Stimulated activated CD8-positive, alpha-beta memory T cell treated with anti-CD3 and anti-CD28 coated beads, Interleukin-15, amount 100 ng/mL, for 4 hours (primary cell): ENCODE measurements at regions not wholly inside any gene's neighbourhood (a gene's known extent, or its start where the extent isn't known, plus 50 kb on each side); places are given as distances from the start of the nearest gene placed in this dataset.

ENCODE experiments used
- DNase-seq, 2 donors: peaks; one replicate each; pipeline ENCODE4 v3.0.0-alpha.2; 2020; ENCODE audit warnings: low read depth in 2 of 2

DNA sequence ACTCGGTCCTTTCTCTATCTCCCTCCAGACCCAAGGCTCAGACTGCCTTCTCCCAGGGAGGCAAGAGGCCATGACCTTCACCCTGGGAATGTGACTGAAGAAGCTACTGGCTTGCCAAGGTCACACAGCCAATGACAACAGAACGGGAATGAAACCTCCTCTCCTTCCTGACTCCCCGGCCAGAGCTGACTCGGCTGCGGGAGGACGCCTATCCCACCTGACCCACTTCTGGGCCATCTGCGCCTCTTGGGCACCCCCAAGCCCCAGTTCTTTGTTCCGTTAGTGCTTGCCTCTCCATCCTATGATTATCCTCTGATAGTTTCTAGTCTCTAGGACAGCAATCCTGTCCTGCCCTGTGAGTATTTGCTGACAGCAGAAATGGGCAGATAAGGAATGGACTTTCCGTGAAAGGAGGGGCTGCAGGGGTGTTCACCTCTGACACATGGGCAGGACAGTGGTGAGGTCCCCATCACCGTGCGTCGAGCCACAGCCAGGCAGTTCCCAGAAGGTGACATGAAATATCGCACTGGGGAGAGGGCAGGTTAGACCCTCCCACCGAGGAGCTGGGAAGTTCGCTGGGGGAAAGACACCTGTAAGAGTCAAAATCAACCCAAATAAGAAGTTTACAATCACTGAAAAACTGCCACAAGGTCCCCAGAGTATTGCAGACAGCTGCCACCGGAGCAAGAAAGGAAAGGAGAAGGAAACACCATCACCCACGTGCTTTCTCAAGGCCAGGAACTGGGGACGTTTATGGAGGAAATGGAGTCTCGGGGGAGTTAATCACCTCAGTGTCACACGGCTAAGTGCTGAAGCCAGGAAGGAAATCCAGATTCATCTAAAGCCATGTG, 63.0 kb downstream of the INSIG1 start:
- no peak for DNase-seq

DNA sequence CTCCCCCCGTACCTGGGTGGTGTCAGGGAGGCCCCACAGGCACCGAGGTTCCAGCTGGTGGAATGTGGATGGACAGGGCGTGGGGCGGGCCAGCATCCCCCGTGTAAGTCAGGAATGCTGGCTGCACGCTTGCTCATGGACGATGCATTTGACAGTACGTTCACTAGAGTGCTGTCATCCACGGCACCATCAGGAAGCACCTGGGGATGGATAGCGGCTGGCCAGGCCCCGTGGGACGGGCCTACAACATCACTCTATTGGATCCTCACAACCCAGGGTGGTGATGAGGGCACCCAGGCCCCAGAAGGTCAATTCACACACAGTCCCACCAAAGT, 63.6 kb downstream of the INSIG1 start:
- DNase-seq = no peak

DNA sequence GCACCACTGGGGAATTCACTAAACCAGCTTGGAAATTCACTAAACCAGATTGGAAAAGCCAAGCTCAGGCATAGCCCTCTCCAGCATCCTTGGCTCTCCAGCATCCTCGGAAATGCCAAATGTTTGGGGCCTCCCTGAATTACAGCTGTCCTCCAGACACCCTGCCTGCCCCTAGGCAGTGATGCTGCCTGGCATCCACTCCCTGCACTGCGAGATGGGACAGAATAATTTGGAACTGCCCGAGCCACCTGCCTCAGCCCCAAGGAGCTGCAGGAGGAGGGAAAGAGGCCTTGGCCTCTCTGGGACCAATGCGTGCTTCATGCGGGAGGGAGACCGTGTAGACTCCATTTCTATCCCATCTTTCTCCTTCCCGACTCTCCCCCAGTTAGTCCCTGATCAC, 64.3 kb downstream of the INSIG1 start:
- no peak for DNase-seq

DNA sequence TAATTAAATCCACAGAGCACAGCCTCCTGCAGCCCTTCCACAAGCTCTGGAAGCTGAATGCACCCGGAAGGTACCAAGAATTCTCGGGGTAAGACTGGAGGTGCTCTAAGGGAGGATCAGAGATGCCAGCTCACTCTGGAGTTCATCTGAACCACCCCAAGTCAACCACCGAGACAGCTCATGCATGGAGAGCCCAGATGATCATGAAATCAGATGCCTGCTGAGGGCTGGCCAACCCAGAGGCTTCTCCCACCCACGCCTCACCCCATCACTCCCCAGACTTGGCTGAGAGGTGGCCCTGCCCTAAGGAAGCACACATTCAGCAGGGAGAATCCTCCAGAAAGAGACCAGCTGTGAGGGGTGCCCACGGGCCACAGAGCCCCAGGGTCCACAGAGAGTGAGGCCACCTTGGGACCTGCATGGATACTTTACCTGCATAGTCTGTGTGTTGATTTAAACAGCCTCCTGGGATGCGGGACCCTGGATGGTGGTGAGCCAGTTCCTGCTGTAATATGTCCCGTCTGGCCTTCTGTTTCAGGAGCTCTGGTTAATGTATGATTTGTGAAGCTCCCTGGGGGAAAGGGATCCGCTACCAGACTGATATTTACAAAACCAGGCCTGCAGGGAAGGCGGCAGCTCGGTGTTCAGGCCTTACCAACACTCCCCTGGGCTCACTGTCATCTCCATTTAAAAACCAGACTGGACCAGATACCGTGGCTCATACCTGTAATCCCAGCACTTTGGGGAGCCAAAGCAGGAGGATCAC, 64.9 kb downstream of the INSIG1 start:
- no peak for DNase-seq

DNA sequence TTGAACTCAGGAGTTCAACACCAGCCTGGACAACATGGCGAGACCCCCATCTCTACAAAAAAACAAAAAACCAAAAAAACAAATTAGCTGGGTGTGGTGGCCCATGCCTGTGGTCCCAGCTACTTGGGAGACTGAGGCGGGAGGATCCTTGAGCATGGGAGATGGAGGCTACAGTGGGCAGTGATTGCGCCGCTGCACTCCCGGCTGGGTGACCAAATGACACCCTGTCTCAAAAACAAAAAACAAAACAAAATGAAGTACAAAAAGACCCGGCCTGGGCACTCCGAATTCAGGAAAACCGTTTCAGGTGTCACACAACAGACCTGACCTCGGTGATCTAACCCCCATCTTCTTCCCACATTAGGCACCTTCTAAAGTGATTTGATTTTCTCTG, 65.5 kb downstream of the INSIG1 start:
- no peak for DNase-seq

DNA sequence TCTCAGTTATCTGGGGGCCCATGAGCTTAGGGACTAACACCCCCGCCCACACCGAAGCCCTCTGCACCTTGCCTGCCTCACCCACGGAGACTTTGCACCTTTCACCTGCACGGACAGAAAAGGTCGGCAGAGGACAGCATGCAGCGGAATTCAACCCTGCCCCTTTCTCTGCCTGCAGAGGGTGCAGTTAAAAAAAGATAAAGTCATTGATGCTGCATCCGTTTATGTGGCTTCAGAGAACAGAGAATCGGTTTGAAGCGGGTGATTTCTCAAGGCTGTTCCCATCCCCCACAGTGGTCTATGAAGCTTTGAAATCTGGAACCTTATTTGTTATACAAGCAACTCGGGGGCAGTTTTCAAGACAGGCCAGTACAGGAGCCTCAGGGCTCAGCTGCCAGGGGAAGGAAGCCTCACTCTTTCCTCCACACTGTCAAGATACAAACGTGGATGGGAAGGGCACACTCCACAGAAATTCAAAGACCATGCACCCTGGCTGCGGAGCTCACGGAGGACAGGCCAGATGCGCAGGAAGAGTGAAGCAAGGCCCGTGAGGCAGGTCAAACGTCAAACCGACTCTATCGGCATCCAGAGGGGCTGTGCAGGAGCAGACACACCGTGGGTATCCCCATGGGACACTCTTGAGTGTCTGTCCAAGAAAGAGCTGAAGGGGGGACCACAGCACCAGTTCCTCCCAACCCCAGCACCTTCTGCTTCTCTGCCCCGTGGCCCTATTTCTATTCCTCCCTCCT, 66.3 kb downstream of the INSIG1 start:
- no peak for DNase-seq

DNA sequence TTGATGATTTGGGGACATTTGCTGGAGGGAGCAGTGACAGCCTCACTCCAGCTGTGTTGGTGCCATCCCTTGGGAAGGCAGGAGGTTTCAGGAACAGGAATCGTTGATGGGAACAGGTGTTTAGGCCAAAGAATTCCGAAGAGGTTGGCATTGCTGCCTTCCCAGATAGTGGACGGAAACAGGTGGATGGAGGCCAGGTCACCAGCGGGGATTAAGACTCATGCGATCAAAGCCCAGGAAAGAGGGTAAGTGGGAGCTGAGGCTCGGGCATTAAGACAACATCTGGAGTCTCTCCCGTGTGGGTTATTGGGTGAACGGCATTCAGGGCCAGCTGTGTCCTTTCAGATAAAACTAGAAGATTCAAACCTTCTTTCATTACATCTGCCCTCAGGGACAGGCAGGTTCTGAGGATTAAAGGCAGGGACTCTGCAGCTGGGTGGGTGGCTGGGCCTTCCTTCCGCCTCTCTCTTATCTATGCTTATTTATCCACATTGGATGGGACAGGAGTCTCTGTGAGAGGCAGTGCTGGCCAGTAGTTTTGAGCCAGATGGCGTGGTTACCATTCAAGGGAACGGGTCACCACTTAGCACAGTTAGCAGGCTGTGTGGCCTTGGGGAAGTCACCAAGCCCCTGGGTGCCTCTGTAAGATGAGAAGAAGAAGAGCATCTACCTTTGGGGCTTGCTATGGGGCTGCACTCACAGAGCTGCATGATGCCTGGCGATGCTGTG, 67.6 kb downstream of the INSIG1 start:
- no peak for DNase-seq

DNA sequence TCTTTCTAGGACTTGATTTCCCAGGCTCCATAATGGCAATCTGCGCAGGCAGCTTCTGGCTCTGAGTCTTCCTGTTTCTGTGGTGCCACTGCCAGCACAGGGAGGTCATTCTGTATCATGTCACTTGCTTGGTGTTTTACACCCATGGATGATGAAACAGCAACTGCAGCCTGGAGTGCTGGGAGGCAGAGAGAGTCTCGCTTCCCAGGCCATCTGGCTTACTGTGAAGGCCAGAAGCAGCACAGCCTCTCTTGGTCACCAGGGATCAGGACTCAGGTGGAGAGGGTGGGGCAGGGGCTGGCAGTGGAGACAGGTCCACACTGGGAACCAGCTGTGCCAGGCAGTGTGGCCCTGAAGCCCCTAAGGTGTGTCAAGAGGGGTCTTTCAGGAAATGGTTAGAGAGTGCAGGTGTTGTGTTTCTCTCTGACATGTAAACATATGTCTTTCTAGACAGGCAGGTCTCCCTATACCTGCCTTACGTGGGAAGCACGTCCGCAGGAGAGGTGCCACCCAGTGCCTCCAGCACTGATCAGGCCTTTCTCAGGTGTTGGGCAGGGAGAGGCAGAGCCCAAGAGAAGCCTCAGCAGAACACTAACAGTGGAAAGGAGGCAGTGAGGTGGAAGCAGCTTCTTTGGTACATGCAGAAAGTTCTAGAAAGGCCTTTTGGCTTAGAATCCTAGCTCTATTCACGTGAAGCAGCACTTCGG, 71.4 kb downstream of the INSIG1 start:
- no peak for DNase-seq

DNA sequence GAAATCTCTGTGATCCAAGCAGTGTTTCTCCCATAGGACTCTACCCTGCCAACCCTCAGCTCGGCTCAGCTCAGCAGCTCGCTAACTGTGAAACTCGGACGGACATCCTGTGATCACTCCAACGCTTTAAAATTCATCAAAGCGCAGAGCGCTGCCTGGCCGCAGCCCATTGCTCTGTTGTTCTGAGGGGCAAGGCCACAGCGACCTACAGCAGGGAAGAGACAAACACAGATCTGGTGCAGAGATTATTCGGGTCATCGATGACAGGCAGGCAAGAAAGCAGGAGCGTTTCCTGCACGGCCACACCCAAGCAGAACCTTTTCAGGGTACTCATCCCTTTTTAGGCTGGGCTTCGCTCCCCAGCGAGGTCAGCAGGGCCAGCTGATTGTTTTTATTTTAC, 72.1 kb downstream of the INSIG1 start:
- no peak for DNase-seq

DNA sequence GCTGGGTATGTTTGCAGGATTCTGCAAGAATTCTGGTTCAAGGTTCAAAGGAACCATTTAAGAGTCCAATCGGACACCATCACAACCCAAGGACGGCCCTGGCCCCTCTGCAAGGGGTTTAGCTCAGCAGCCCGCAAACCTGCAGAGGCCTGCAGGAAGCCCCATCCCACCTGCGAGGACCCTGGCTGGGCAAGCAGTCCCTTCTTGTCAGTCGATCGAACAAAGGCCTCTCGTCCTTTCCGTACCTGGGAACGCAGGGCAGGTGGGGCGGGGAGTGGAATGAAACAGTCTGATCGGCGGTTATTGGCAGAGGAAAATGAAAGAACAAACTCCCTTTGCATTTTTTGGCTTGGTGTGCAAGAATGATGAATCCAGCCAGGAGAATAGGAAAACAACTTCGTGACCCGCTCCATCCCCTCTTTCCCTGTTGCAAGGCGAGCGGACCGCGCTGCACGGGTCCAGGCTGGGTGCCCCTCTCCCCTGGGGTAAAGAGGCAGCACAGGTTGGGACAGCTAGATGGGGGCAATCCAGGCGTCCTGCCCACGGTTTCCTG, 73.7 kb downstream of the INSIG1 start:
- no peak for DNase-seq

DNA sequence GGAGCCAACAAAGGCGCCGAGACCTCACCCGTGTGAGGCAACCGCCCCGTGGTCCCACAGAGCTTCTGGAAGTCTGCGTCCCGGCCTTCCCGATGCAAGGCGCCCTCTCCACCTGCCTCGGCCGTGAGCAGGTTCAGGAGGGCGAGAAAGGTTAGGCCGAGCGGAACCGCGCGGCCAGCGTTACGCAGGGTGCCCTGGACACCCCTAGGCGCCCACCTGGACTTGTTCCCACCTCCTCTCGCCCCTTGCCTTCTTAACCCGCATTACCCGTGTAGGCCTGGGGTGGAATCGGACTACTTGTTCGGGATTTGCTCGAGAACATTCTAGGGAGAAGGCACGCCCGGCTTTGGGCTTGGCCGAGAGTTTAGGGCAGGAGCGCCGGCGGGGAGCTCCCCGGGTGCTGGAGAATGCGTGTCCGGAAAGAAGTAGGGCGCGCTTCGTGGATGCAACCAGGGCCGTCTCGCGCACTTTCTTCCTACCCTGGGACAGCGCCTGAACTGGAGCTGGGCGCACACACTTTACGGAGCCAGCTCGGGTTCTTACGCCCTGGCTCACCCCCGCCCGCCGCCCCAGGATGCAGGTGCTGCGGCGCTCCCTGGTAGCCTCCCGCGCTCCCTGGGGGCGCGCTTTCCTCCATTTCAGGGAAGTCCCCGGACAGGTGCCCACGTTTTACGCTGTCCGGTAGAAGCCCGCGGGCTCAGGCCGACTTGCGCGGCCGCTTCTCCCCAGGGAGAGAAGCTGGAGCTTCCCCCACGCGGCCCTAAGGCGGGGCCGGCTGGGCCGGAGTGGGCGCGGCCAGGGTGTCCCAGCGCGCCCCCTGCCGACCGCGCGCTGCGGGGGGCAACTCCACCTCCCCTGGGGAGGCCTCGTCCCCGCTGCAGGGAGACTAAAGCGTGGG, 74.5 kb downstream of the INSIG1 start:
- no peak for DNase-seq

DNA sequence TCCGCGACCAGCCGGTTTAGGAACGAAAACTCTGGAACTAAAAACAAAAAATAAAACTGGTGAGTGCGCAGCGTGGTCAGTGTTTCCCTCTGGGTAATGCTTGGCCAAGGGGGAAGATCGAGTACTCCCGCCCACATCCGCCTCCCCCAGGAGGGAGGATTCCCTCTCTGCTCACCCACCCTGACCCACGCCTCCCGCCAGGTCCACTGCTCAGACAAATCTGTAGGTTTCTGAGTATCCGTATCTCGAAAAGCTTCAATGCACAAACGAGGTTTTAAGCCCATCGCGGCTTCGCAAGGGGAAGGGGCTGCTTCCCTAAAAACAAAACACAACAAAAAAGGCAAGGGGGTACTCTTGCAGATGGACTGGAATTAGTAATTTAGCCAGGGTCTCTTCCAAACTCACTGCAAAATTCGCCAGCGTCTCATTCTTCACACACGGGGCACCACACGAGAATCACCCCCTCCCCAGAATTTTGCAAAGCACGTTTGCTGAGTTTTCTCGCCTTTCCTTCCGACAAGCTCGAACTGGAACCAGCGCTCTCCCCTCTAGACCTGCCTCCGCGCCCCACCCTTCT, 75.2 kb downstream of the INSIG1 start:
- DNase-seq = no peak

DNA sequence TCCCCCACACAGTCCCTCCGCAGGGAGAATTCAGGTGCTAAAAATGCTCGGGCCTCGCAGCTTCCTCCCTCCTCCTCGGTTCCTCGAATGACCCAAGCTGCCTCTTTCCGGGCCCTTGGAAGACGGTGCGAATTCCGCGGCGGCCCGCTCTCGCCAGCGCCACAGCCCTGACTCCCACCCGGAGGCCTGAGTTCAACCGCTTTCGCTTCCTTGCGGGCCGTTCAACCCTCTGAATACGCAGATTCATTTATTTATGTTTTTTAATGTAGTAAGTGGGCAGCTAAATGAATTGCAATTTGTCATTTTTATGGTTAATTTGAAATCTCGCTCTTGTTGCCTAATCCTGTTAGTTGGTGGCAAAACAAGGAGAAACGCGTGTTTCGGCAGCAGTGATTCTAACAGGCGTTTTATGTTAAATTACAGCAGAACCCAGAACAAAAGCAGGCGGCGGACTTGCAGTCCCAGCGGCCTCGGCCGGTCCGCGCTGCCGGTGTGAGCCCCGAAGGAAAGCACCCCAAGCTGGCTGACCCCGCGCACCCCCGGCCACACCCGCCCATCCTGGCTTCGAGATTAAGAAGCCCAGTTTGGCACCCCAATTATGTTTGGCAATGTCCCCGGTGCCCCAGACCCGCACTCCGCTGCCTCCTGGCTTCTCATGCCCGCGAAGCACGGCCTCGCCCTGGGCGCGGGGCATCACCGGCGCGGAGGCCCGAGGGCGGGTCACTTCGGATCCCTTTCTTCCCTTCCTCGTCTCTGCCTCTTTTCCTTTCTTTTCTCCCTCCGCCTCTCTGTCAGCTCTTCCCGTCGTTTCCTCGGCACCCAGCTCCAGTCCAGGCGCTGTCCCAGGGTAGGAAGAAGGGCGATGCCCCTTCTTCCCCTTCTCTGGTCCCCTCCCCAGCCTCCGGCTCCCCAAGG, 75.9 kb downstream of the INSIG1 start:
- DNase-seq = no peak

DNA sequence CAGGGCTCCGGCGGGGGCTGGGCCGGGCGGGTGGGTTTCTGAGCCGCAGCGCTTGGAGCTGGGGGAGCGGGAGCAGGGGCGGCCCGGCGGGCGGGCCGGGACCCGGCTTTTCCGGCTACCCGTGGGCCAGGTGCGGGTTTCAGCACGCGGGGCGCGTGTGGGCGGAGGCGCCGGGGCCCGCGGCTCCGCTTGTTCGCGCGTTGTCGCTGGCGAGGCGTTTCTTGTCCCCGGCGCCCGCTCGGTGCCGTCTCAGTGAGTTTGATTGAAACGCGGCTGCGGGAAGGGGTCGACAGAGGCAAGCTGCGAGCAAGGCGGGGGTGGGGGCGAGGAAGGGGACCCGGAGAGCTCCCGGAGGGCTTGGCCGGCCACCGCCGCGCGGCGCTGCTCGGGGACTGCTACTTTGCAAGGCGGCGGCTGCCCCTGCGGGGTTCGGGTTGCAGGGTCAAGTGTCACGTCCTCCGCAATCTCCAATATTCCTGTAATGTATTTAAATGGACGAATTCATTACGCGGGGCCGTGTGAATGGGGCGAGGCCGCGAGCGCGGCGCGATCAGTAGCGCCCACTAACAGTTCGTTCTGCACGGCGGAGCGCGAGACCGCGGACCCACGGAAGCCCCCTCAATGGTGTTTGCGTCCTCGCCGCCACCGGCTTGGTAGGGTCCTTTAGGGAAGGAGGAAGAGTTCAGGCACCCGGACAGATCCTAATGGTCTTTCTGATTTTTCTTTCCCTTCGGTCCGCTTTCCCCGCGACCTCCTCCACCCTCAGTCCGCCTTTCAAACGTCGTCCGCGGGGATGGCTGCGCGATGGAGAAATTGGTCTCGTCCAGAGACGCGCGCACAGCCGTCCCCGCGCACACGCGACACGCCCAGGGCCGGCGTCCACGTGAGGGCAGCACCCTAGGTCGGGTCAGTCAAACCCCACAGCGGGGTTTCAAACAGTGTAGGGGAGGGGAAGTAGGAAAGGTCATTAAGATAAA, 76.9 kb downstream of the INSIG1 start:
- no peak for DNase-seq

DNA sequence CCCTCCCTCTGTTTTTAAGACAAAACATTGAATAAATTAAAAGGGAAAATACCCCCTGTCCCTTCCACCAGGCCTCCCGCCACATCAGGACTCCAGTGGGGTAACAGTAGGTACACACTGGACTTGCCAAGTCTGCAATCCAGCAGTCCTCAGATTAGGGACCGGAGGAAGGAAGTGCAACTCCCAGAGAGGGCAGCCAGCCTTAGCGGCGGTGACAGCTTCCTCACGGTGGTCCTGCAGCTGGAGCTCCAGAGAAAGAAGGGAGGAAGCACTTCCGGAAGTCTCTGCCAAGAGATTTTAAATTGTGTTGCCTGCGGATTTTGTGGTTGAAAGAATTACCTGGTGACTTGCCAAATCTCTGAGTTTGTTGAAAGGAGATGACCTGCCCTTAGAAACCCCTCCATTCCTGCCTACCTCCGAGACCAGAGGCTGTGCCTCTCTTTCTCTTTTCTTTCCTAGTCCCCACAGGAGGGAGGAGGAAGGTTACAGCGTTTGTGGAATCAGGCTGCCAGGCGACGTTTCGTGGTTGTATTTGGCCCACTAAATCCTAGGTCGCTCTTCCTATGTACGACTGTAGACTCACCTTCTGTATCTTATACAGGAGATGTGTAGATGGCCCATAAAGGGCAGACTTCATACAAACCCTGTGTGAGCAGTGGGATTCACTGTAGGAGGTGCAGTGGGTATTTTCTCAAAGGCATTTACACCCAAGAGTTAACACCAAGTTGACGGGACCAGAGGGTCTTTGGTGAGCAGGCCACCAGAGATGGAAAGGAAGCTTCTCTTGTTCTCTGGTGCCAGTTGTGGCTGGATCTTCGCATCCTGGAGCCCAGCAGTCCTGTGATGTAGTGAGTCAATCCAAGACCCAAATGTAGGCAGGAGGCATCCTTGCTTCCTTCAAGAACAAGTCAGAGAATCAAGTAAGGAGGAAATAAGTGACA, 77.9 kb downstream of the INSIG1 start:
- DNase-seq = no peak
